WTC11 (cell line): ENCODE measurements at regions not wholly inside any gene's neighbourhood (a gene's known extent, or its start where the extent isn't known, plus 50 kb on each side); places are given as distances from the start of the nearest gene placed in this dataset.
A peak's percentile ranks its signal among the peaks of the same experiment; 100 is the strongest.

ENCODE experiments used
- ATAC-seq: fragments of 200-7000 bp; cut with Tn5 transposase; 2 replicates; pipeline ENCODE4 v1.10.0; 2021; ENCODE audit warnings: mild to moderate bottlenecking, moderate library complexity
- CTCF ChIA-PET: fragments of 300-600 bp; sonication (Branson Sonifier 250); formaldehyde crosslinking; loops from one replicate; lab custom pipeline; 2021; ENCODE audit warnings: antibody characterized with exemption; lab: Charles Lee
- POLR2A ChIA-PET: fragments of 350-600 bp; sonication (Branson Sonifier 250); formaldehyde crosslinking; loops from one replicate; lab custom pipeline; 2021; ENCODE audit warnings: antibody characterized with exemption; lab: Charles Lee
- DNase-seq: peaks from one replicate; pipeline ENCODE4 v3.0.0; 2021; ENCODE audit warnings: low spot score
- H3K27ac Mint-ChIP-seq: 2 replicates; pipeline ENCODE4 v1.8.0; 2021; ENCODE audit warnings: mixed read lengths
- H3K27me3 Mint-ChIP-seq: 2 replicates; pipeline ENCODE4 v1.8.0; 2021; ENCODE audit warnings: low read depth, mild to moderate bottlenecking, moderate library complexity, mixed read lengths
- H3K36me3 Mint-ChIP-seq: 2 replicates; pipeline ENCODE4 v1.8.0; 2021; ENCODE audit warnings: mixed read lengths
- H3K4me1 Mint-ChIP-seq: 2 replicates; pipeline ENCODE4 v1.8.0; 2022; ENCODE audit warnings: mixed read lengths
- H3K4me3 Mint-ChIP-seq: 2 replicates; pipeline ENCODE4 v1.8.0; 2021; ENCODE audit warnings: mild to moderate bottlenecking, moderate library complexity, mixed read lengths
- H3K9me3 Mint-ChIP-seq: 2 replicates; pipeline ENCODE4 v1.8.0; 2021; ENCODE audit warnings: mixed read lengths
- ATF1 ChIP-seq: sonication (generic); formaldehyde crosslinking; IDR thresholded peaks from 2 replicates; pipeline ENCODE4 v1.8.1; 2023; ENCODE audit warnings: mild to moderate bottlenecking, moderate library complexity, missing genetic modification reagents
- FOXK1 ChIP-seq: sonication (generic); formaldehyde crosslinking; IDR thresholded peaks from 2 replicates; pipeline ENCODE4 v1.8.0; 2022; ENCODE audit warnings: mild to moderate bottlenecking, moderate library complexity, missing genetic modification reagents
- HMGA2 ChIP-seq: fragments of 250-450 bp; sonication (Bioruptor Pico); IDR thresholded peaks from 2 replicates; pipeline ENCODE4 v1.4.0; 2021; ENCODE audit warnings: mild to moderate bottlenecking, moderate library complexity
- KAT7 ChIP-seq: sonication (generic); formaldehyde crosslinking; IDR thresholded peaks from 2 replicates; pipeline ENCODE4 v1.8.1; 2023; ENCODE audit warnings: missing genetic modification reagents, mild to moderate bottlenecking, borderline replicate concordance
- MYBL2 ChIP-seq: sonication (generic); formaldehyde crosslinking; IDR thresholded peaks from 2 replicates; pipeline ENCODE4 v1.8.1; 2023; ENCODE audit warnings: mild to moderate bottlenecking, moderate library complexity, missing genetic modification reagents
- NFATC4 ChIP-seq: fragments of 250-450 bp; sonication (Bioruptor Pico); IDR thresholded peaks from 2 replicates; pipeline ENCODE4 v1.9.0; 2021; ENCODE audit warnings: mild to moderate bottlenecking
- NR2C2 ChIP-seq: sonication (generic); formaldehyde crosslinking; IDR thresholded peaks from 2 replicates; pipeline ENCODE4 v1.8.0; 2022; ENCODE audit warnings: mild to moderate bottlenecking, missing genetic modification reagents
- NR3C1 ChIP-seq: sonication (generic); formaldehyde crosslinking; conservative IDR thresholded peaks from 2 replicates; pipeline ENCODE4 v1.8.1; 2023; ENCODE audit warnings: low read depth, mild to moderate bottlenecking, missing genetic modification reagents
- OVOL2 ChIP-seq: fragments of 250-450 bp; sonication (Bioruptor Pico); IDR thresholded peaks from 2 replicates; pipeline ENCODE4 v1.9.0; 2021; ENCODE audit warnings: mild to moderate bottlenecking, borderline replicate concordance
- SP1 ChIP-seq: sonication (generic); formaldehyde crosslinking; conservative IDR thresholded peaks from 2 replicates; pipeline ENCODE4 v1.8.1; 2022; ENCODE audit warnings: missing genetic modification reagents
- TEAD1 ChIP-seq: sonication (generic); formaldehyde crosslinking; IDR thresholded peaks from 2 replicates; pipeline ENCODE4 v1.8.0; 2022; ENCODE audit warnings: mild to moderate bottlenecking, missing genetic modification reagents
- TEAD4 ChIP-seq: sonication (generic); formaldehyde crosslinking; IDR thresholded peaks from 2 replicates; pipeline ENCODE4 v1.8.0; 2022; ENCODE audit warnings: mild to moderate bottlenecking, missing genetic modification reagents
- TP53 ChIP-seq: sonication (generic); formaldehyde crosslinking; IDR thresholded peaks from 2 replicates; pipeline ENCODE4 v1.8.1; 2023; ENCODE audit warnings: mild to moderate bottlenecking, missing genetic modification reagents
- ZNF121 ChIP-seq: sonication (generic); formaldehyde crosslinking; IDR thresholded peaks from 2 replicates; pipeline ENCODE4 v1.8.0; 2023; ENCODE audit warnings: missing genetic modification reagents
- ZNF396 ChIP-seq: fragments of 250-450 bp; sonication (Bioruptor Pico); IDR thresholded peaks from 2 replicates; pipeline ENCODE4 v1.8.0; 2021; ENCODE audit warnings: mild to moderate bottlenecking, moderate library complexity, borderline replicate concordance
- TF ChIP-seq, protein P1 (sequence below): sonication (generic); formaldehyde crosslinking; IDR thresholded peaks from 2 replicates; pipeline ENCODE4 v1.8.0; 2023; ENCODE audit warnings: mild to moderate bottlenecking, missing genetic modification reagents
- TF ChIP-seq, protein P2 (sequence below): sonication (generic); formaldehyde crosslinking; IDR thresholded peaks from 2 replicates; pipeline ENCODE4 v1.8.0; 2022; ENCODE audit warnings: missing genetic modification reagents
- TF ChIP-seq, protein P3 (sequence below): fragments of 250-450 bp; sonication (Bioruptor Pico); IDR thresholded peaks from 2 replicates; pipeline ENCODE4 v1.9.0; 2021; ENCODE audit warnings: mild to moderate bottlenecking
- TF ChIP-seq, protein P4 (sequence below): fragments of 250-450 bp; sonication (Bioruptor Pico); conservative IDR thresholded peaks from 2 replicates; pipeline ENCODE4 v1.9.0; 2021; ENCODE audit warnings: mild to moderate bottlenecking
- TF ChIP-seq, protein P5 (sequence below): fragments of 250-450 bp; sonication (Bioruptor Pico); IDR thresholded peaks from 2 replicates; pipeline ENCODE4 v1.8.0; 2021; ENCODE audit warnings: mild to moderate bottlenecking
- TF ChIP-seq, protein P6 (sequence below): sonication (generic); formaldehyde crosslinking; IDR thresholded peaks from 2 replicates; pipeline ENCODE4 v1.8.0; 2022; ENCODE audit warnings: mild to moderate bottlenecking, missing genetic modification reagents

DNA sequence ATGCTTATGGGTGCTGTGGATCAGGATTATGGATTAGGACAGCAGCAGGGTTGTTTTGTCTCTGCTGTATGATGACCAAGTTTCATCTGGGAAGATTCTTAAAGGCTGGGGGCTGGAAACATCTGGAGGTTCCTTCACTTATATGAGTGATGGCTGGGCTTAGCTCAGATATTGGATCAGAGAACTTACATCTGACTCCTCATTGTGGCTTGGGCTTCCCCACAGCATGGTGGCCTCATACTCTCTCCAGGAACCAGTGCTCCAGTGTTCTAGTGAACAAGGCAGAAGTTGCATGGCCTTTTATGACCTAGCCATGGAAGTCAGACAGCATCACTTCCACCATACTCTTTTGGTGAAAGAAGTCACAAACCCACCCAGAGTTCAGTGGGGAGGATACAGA, 336.1 kb upstream of the TBX3 start (continued):
- TF ChIP-seq, protein P1, sequence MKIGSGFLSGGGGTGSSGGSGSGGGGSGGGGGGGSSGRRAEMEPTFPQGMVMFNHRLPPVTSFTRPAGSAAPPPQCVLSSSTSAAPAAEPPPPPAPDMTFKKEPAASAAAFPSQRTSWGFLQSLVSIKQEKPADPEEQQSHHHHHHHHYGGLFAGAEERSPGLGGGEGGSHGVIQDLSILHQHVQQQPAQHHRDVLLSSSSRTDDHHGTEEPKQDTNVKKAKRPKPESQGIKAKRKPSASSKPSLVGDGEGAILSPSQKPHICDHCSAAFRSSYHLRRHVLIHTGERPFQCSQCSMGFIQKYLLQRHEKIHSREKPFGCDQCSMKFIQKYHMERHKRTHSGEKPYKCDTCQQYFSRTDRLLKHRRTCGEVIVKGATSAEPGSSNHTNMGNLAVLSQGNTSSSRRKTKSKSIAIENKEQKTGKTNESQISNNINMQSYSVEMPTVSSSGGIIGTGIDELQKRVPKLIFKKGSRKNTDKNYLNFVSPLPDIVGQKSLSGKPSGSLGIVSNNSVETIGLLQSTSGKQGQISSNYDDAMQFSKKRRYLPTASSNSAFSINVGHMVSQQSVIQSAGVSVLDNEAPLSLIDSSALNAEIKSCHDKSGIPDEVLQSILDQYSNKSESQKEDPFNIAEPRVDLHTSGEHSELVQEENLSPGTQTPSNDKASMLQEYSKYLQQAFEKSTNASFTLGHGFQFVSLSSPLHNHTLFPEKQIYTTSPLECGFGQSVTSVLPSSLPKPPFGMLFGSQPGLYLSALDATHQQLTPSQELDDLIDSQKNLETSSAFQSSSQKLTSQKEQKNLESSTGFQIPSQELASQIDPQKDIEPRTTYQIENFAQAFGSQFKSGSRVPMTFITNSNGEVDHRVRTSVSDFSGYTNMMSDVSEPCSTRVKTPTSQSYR, result no peak
- TF ChIP-seq TP53 (no peak), TEAD4 (CRISPR knock-in tag) (no peak), ATF1 (CRISPR knock-in tag) (no peak), MYBL2 (CRISPR knock-in tag) (no peak), ZNF121 (CRISPR knock-in tag) (no peak), FOXK1 (CRISPR knock-in tag) (no peak)
- TF ChIP-seq, protein P2, sequence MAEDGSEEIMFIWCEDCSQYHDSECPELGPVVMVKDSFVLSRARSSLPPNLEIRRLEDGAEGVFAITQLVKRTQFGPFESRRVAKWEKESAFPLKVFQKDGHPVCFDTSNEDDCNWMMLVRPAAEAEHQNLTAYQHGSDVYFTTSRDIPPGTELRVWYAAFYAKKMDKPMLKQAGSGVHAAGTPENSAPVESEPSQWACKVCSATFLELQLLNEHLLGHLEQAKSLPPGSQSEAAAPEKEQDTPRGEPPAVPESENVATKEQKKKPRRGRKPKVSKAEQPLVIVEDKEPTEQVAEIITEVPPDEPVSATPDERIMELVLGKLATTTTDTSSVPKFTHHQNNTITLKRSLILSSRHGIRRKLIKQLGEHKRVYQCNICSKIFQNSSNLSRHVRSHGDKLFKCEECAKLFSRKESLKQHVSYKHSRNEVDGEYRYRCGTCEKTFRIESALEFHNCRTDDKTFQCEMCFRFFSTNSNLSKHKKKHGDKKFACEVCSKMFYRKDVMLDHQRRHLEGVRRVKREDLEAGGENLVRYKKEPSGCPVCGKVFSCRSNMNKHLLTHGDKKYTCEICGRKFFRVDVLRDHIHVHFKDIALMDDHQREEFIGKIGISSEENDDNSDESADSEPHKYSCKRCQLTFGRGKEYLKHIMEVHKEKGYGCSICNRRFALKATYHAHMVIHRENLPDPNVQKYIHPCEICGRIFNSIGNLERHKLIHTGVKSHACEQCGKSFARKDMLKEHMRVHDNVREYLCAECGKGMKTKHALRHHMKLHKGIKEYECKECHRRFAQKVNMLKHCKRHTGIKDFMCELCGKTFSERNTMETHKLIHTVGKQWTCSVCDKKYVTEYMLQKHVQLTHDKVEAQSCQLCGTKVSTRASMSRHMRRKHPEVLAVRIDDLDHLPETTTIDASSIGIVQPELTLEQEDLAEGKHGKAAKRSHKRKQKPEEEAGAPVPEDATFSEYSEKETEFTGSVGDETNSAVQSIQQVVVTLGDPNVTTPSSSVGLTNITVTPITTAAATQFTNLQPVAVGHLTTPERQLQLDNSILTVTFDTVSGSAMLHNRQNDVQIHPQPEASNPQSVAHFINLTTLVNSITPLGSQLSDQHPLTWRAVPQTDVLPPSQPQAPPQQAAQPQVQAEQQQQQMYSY (CRISPR knock-in tag), result no peak
- TF ChIP-seq, protein P3, sequence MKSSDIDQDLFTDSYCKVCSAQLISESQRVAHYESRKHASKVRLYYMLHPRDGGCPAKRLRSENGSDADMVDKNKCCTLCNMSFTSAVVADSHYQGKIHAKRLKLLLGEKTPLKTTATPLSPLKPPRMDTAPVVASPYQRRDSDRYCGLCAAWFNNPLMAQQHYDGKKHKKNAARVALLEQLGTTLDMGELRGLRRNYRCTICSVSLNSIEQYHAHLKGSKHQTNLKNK, result no peak

DNA sequence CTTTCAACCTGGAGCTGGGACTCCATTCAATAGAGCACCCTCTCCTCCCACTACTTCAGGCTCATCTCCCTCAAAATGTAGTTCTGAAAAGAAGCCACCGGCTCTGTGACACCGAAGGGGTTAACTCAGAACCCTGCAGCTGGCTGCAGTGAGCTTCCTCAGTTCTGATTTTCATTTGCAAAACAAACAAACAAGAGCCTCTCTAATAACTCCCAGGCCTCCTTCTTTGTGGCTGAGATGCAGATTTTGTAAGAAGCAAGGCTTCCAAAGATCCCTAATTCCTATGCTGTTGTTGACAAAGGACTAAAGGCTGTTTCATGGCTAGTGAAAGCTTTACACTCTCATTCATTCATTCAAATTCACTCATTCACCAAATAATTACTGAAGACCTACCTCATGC, 333.4 kb upstream of the TBX3 start:
- POLR2A ChIA-PET, result no interaction called here
- peaks cover 17% of the 10 kb centered on the region for H3K9me3 Mint-ChIP-seq
- H3K4me3 Mint-ChIP-seq, result no peak overlapping the region
- TF ChIP-seq HMGA2 (CRISPR knock-in tag) (no peak), TEAD1 (CRISPR knock-in tag) (no peak), NFATC4 (CRISPR knock-in tag) (no peak), KAT7 (CRISPR knock-in tag) (no peak), OVOL2 (CRISPR knock-in tag) (no peak), NR3C1 (no peak), ZNF396 (CRISPR knock-in tag) (no peak), SP1 (CRISPR knock-in tag) (no peak), NR2C2 (no peak), ZNF121 (CRISPR knock-in tag) (no peak)
- TF ChIP-seq, protein P4, sequence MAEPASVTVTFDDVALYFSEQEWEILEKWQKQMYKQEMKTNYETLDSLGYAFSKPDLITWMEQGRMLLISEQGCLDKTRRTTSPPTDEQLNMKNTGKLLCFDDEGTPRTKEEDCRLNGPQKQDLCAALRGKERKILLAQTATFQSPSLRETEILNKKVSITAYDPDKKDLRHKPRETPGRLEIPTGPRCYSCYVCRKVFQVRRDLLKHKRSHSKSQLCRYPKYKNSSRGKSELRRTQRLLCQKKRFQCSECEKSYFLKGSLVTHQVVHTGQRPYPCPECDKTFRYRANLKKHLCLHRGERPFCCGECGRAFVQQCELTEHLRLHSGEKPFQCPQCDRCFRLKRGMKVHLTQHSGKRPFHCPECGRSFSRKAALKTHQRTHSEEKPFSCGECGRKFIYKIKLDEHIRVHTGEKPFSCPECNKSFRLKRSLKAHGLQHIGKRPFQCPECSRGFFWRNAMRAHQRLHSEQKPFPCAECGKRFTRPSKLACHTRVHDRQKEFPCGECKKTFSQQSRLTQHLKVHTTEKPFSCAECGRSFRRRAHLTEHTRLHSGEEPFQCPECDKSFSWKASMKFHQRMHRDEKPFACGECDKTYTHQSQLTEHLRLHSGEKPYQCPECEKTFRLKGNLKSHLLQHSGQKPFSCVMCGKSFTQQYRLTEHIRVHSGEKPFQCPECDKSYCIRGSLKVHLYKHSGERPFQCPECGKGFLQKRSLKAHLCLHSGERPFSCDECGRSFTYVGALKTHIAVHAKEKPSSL (CRISPR knock-in tag), result no peak
- TF ChIP-seq, protein P3, result no peak
- TF ChIP-seq, protein P5, sequence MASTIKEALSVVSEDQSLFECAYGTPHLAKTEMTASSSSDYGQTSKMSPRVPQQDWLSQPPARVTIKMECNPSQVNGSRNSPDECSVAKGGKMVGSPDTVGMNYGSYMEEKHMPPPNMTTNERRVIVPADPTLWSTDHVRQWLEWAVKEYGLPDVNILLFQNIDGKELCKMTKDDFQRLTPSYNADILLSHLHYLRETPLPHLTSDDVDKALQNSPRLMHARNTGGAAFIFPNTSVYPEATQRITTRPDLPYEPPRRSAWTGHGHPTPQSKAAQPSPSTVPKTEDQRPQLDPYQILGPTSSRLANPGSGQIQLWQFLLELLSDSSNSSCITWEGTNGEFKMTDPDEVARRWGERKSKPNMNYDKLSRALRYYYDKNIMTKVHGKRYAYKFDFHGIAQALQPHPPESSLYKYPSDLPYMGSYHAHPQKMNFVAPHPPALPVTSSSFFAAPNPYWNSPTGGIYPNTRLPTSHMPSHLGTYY (CRISPR knock-in tag), result no peak
- TF ChIP-seq, protein P6, sequence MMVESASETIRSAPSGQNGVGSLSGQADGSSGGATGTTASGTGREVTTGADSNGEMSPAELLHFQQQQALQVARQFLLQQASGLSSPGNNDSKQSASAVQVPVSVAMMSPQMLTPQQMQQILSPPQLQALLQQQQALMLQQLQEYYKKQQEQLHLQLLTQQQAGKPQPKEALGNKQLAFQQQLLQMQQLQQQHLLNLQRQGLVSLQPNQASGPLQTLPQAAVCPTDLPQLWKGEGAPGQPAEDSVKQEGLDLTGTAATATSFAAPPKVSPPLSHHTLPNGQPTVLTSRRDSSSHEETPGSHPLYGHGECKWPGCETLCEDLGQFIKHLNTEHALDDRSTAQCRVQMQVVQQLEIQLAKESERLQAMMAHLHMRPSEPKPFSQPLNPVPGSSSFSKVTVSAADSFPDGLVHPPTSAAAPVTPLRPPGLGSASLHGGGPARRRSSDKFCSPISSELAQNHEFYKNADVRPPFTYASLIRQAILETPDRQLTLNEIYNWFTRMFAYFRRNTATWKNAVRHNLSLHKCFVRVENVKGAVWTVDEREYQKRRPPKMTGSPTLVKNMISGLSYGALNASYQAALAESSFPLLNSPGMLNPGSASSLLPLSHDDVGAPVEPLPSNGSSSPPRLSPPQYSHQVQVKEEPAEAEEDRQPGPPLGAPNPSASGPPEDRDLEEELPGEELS (CRISPR knock-in tag), result no peak
- CTCF ChIA-PET, result no interaction called here
- DNase-seq (no peak), ATAC-seq (peak; percentile 34)
- H3K27ac Mint-ChIP-seq, result no peak overlapping the region
- H3K27me3 Mint-ChIP-seq, result peaks cover 12% of the 10 kb centered on the region; the same call in 1 of the 2 replicates
- H3K36me3 Mint-ChIP-seq, result no peaks in the 10 kb centered on the region
- peaks cover 46% of the 10 kb centered on the region for H3K4me1 Mint-ChIP-seq
